Stimulated activated CD4-positive, alpha-beta T cell treated with anti-CD3 and anti-CD28 coated beads, TNF-alpha, amount 100 ng/mL, for 24 hours (primary cell): ENCODE measurements at regions not wholly inside any gene's neighbourhood (a gene's known extent, or its start where the extent isn't known, plus 50 kb on each side); places are given as distances from the start of the nearest gene placed in this dataset.

Experiments
- DNase-seq, 3 experiments: peaks; one replicate each; pipeline ENCODE4 v3.0.0-alpha.2; 2020; ENCODE audit warnings: low read depth in 3 of 3

DNA sequence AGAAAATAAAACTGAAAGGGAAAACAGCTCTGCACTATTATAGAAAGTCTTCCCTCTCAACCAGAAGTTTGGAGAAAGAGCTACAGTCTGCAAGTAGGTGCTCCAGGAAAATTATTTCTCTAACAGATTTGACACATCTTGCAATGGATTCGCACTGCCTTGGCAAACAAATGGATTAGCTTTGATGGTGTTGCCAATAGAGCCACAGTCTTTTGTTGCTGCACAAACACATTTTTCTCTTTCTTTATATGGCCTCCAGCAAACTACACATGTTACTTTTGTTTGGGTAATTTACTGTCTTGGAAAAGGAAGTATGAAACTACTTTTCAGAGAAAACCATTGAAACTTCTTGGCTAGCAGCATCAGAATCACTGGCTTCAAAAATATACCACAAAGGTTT, 523.1 kb downstream of the EFNA5 start:
- DNase-seq = no peak

DNA sequence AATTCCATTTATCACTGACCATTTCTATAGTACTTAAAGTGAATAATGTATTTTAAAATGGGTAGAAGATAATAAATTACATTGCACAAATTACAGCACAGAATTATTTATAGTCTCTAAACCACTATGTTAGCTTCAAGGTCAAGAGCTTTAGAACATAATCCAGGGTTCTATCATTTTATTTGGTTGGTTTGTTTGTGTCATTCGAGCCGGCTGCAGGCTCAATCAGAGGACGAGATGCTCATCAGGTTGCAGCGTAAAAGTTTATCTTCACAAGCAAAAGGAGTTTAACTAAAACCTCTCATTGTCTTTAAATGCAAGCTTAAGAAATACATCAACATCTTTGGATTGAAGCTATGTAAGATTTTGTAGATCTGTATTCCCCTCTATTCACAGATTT, 523.8 kb downstream of the EFNA5 start:
- no peak for DNase-seq

DNA sequence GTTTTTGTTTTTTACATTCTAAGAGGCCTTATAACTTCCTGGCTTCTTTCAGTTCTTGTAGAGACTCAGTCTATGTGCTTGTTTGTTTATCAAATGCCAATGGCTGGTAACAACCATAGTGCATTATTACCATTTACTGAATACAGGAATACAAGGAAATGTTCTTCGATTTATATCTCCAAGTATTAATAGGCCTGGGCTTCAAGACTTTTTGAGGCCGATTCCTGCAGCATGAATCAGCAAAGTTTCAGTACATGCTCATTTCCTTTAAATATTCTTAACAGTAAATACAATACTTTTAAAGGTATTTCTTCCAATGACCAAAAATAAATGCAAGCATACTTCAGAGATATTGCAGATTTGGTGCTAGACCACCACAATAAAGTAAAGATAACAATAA, 535.3 kb downstream of the EFNA5 start:
- no peak for DNase-seq

DNA sequence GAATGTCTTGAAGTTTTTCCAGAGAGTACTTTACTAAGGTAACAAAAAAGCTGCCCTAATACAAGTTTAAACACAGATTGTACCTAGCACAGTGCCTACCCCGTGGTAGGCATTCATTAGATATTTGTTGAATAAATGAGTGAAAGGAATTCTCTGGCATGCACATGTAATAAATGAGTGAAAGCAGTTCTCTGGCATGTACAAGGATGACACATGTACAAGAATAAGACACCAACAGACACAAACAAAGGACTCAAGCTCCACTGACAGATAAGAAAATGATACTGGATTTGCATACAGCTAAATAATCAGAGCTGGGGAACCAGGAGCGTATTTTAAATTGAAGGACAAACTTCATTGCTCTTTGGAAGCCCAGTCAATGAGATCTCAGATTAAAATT, 535.8 kb downstream of the EFNA5 start:
- no peak for DNase-seq

- DNase-seq = no peak
These were observed 541.7 kb downstream of the EFNA5 start for GRCh38 chr5:107129051-107129450.

GRCh38 chr5:107127878-107128277, 542.9 kb downstream of the EFNA5 start:
- no peak for DNase-seq

DNA sequence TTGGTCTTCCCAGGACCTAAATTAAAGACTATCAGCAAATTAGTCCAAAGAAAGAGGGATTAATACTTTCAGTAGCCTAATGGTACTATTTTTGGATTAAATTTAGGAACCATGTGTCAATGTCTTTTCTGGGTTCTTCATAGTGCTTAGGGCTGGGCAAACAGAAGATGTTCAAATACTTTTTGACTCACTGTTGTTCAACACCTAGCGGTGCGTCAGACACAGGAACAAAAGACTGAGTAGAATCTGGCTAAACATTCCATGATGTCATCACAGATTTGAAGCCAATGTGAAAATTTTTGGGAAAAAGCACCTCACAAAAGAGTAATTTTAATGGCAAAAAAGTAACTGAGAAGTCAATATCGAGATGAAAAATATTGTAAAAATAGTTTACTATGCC, 544.4 kb downstream of the EFNA5 start:
- DNase-seq = no peak

- no peak for DNase-seq
These were observed 546.4 kb downstream of the EFNA5 start for GRCh38 chr5:107124376-107124775.

GRCh38 chr5:107123014-107123413, 547.7 kb downstream of the EFNA5 start:
- DNase-seq = no peak

- DNase-seq = no peak
These were observed 548.8 kb downstream of the EFNA5 start for GRCh38 chr5:107121793-107122519.

DNA sequence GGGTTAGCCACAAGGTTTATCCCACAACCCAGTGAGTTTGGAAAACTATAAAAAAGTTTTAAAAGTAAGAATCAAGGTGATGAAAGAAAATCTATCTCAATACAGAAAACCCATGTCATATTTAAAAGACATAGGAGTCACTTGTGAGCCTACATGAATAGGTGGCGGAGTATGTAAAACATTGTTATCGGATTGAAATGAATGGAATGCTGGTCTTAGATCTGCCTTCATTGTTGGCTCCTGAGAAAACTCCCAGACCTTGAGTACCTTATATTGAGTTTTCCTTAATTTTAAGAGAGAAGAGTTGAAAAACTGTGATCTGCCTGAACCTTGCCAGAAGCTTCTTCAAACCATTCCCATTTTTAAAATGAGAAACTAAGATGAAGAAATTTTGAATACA, 551.1 kb downstream of the EFNA5 start:
- DNase-seq = no peak

GRCh38 chr5:107118184-107119019, 552.3 kb downstream of the EFNA5 start:
- DNase-seq = no peak

DNA sequence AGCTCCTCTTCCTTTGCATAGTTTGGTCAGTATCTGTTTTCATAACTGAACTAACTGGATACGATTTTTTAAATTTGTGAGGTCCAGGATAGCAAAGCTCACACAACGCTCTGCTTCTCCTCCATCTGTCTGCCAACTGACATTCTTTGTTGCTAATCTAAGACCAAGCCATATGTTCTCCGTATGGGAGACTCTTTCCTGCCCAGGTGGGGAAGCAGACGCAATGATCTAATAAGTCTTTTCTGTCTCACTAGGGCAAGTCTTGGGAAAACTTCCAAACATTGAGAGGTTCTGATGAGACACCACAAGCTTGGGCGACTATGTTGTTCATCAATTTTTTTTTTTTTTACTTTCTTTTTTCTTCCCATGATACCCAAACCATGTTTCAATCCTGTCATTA, 558.5 kb downstream of the EFNA5 start:
- DNase-seq = no peak

- DNase-seq = no peak
These were observed 566.4 kb downstream of the EFNA5 start for GRCh38 chr5:107104040-107104995.

DNA sequence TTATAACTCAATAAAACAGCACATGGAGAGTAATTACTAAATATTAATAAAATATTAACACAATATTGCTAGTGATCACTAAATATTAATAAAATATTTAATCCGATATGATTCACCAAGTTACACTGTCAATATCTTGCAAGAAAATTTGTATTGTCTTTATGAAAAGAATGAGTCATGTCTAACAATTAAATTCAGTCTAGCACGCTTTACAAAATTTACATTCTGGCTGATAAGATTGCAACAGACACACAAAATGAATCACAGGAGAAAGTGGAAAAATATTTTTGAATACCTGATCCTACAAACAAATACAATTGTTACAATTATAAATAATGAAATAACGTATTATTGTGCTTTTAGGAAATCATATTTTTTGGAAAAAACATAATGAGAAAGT, 567.2 kb downstream of the EFNA5 start:
- DNase-seq = no peak

DNA sequence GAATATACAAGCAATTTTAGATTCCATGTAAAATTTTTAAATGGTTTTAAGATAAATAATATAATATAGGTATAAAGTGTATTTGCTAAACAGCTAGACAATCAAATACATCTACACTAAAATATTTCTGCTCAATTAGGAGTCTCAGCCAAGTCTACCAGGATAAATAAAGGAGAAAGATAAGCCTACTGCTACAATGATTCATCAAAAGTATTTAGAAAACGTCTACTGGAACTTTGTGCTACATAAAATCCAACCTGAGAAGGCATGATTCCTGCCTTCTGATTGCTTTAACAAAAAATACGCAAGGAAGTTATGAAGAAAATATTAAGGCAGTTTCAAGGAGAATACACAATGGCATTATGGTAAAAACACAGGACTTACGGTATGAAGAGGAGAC, 570.6 kb downstream of the EFNA5 start:
- no peak for DNase-seq

DNA sequence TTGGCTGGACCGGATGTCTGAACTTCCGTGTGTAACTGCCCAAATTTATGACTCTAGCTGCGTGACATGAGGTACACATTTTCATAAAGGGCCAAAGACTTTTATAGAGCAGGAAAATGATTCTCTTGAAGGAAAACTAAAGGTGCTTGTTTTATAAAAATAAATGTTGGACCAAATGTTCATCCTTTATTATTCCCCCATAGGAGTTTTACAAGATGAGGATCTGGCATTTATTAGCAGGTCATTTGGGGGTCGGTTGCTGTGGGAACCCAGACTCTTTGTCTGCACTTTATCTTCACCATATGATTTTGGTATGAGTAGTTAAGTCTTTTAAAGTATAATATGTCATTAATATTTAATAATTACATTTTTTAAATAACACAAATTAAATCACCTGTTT, 571.2 kb downstream of the EFNA5 start:
- no peak for DNase-seq

DNA sequence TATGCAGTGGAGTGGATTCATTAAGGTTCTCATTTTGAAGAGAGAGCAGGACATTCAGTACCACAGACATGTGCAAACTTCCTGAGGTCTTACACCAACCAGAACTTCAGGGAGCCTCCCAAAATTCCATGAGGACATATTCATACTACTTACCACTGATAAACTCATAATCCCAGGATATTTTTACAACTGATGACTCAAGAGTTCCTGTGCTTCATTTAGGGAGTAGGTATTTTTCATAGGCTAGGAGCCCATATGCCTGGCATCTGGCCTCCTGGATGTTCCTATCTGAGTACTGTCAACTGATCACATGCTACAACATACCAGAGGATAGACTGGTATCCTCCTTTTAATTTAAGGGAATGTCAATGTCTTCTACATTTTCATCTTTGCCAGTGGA, 578.0 kb downstream of the EFNA5 start:
- no peak for DNase-seq

- DNase-seq = no peak
These were observed 580.2 kb downstream of the EFNA5 start for GRCh38 chr5:107090506-107090905.

DNA sequence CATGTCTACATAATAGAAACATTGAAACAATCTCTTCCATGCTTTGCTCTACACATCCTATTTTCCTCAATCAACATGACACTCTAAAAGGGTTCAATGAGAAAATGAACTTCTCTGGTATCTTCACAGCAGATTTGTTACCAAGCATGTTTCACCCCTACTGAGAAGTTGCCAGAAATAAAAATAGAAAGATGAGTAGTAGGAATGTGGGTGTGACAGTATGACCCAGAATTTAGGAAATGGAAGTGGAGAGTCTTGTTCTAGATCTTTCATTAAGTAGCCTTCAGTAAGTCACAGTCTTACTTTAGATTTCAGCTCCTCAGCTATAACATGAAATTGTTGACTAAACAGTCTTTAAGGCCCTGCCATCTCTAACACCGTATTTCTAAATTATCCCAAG, 581.8 kb downstream of the EFNA5 start:
- no peak for DNase-seq

GRCh38 chr5:107085572-107085971, 585.2 kb downstream of the EFNA5 start:
- no peak for DNase-seq

- no peak for DNase-seq
These were observed 595.7 kb downstream of the EFNA5 start for GRCh38 chr5:107074996-107075395.
